Neural progenitor cell (in vitro differentiated cells): ENCODE measurements at regions not wholly inside any gene's neighbourhood (a gene's known extent, or its start where the extent isn't known, plus 50 kb on each side); places are given as distances from the start of the nearest gene placed in this dataset. TPM values are rescaled to one million over a fixed set of nuclear protein-coding genes. Genes with fewer than 3 reads are reported as not detected.

Source experiments
- DNase-seq: peaks from one replicate; pipeline ENCODE4 v3.0.0-alpha.2; 2016; ENCODE audit warnings: low spot score
- H2AFZ ChIP-seq: fragments of 200-600 bp; sonication (generic); replicated peaks from 2 replicates; pipeline ENCODE4 v1.6.1; 2016; ENCODE audit warnings: antibody characterized with exemption
- H3F3A ChIP-seq: fragments of 200-600 bp; sonication (generic); 2 replicates; pipeline ENCODE4 v1.6.1; 2016; ENCODE audit warnings: antibody characterized with exemption, low read depth
- H3K27ac ChIP-seq: fragments of 200-600 bp; sonication (generic); 2 replicates; pipeline ENCODE4 v1.5.1; 2016; ENCODE audit warnings: mild to moderate bottlenecking
- H3K27me3 ChIP-seq: fragments of 200-600 bp; sonication (generic); 2 replicates; pipeline ENCODE4 v1.6.1; 2016; ENCODE audit warnings: mild to moderate bottlenecking, moderate library complexity
- H3K36me3 ChIP-seq: fragments of 200-600 bp; sonication (generic); 2 replicates; pipeline ENCODE4 v1.5.1; 2016
- H3K4me1 ChIP-seq: fragments of 200-600 bp; sonication (generic); 2 replicates; pipeline ENCODE4 v1.6.1; 2016; ENCODE audit warnings: mixed run types
- H3K4me2 ChIP-seq: fragments of 200-600 bp; sonication (generic); 2 replicates; pipeline ENCODE4 v1.6.1; 2016
- H3K4me3 ChIP-seq: fragments of 200-600 bp; sonication (generic); 2 replicates; pipeline ENCODE4 v1.5.1; 2016
- H3K79me2 ChIP-seq: fragments of 200-600 bp; sonication (generic); 2 replicates; pipeline ENCODE4 v1.6.1; 2016; ENCODE audit warnings: low read depth
- H3K9ac ChIP-seq: fragments of 200-600 bp; sonication (generic); 2 replicates; pipeline ENCODE4 v1.6.1; 2016
- H3K9me3 ChIP-seq: fragments of 200-600 bp; sonication (generic); 2 replicates; pipeline ENCODE4 v1.5.1; 2016; ENCODE audit warnings: low read depth
- H4K20me1 ChIP-seq: fragments of 200-600 bp; sonication (generic); 2 replicates; pipeline ENCODE4 v1.6.1; 2016; ENCODE audit warnings: low read depth
- H3K27ac Mint-ChIP-seq: 3 replicates; pipeline ENCODE4 v1.8.0; 2021; ENCODE audit warnings: mixed read lengths
- H3K27me3 Mint-ChIP-seq: 2 replicates; pipeline ENCODE4 v1.8.0; 2022; ENCODE audit warnings: low read depth, mild to moderate bottlenecking, inconsistent platforms, moderate library complexity, mixed read lengths; ENCODE audit not compliant: insufficient read depth
- H3K36me3 Mint-ChIP-seq: 3 replicates; pipeline ENCODE4 v1.8.0; 2021; ENCODE audit warnings: mixed read lengths
- H3K4me1 Mint-ChIP-seq: 3 replicates; pipeline ENCODE4 v1.8.0; 2021; ENCODE audit warnings: mixed read lengths
- H3K4me3 Mint-ChIP-seq: 3 replicates; pipeline ENCODE4 v1.8.0; 2021; ENCODE audit warnings: mild to moderate bottlenecking, moderate library complexity, mixed read lengths
- H3K9me3 Mint-ChIP-seq: 3 replicates; pipeline ENCODE4 v1.8.0; 2020; ENCODE audit warnings: mixed read lengths
- EZH2 ChIP-seq: fragments of 200-600 bp; sonication (generic); IDR thresholded peaks from 2 replicates; pipeline ENCODE4 v1.6.1; 2017; ENCODE audit warnings: antibody characterized with exemption, mild to moderate bottlenecking, moderate library complexity
- EZH2phosphoT487 ChIP-seq: fragments of 200-600 bp; sonication (generic); IDR thresholded peaks from 2 replicates; pipeline ENCODE4 v1.6.1; 2017; ENCODE audit warnings: antibody characterized with exemption
- small RNA-seq: library from RNA; depleted of rRNA; stranded (forward); fragments of <200 nt; gene quantifications from one replicate; pipeline ENCODE3, GENCODE V24; 2015
- TF ChIP-seq, protein P1 (sequence below): fragments of 200-600 bp; sonication (generic); IDR thresholded peaks from 2 replicates; pipeline ENCODE4 v1.5.1; 2017; ENCODE audit warnings: antibody characterized with exemption, mild to moderate bottlenecking

DNA sequence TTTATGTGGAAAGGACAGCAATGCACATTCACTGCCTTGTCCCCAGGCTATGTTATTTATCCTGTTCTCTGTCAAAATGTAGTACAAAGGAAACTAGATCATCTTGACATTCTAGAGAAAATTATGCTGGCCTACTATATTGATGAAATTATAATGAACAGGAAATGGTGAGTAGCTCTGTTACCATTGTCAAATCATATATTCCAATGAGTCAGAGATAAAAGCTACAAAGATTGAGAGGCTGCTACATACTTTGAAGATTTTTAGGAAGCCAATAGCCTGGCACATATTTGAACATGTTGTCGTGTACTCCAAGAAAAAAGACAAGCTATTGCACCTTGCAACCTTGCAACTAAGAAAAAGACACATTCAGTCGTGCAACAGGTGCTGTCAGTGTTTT is 52.7 kb upstream of the TET2 start:
- no peaks in the 10 kb centered on the region for H3K4me1 Mint-ChIP-seq
- Histone ChIP-seq H3K4me1 (no peaks in the 10 kb centered on the region), H3K4me3 (no peak overlapping the region), H2AFZ (no peak overlapping the region), H3K9ac (no peak overlapping the region), H3K9me3 (peaks cover 7% of the 10 kb centered on the region), H3K36me3 (no peaks in the 10 kb centered on the region), H3K4me2 (no peak overlapping the region), H3K79me2 (no peaks in the 10 kb centered on the region), H3K27me3 (no peaks in the 10 kb centered on the region), H3K27ac (no peak overlapping the region), H3F3A (no peaks in the 10 kb centered on the region), H4K20me1 (no peaks in the 10 kb centered on the region)
- no peak overlapping the region for H3K27ac Mint-ChIP-seq
- TF ChIP-seq, protein P1, sequence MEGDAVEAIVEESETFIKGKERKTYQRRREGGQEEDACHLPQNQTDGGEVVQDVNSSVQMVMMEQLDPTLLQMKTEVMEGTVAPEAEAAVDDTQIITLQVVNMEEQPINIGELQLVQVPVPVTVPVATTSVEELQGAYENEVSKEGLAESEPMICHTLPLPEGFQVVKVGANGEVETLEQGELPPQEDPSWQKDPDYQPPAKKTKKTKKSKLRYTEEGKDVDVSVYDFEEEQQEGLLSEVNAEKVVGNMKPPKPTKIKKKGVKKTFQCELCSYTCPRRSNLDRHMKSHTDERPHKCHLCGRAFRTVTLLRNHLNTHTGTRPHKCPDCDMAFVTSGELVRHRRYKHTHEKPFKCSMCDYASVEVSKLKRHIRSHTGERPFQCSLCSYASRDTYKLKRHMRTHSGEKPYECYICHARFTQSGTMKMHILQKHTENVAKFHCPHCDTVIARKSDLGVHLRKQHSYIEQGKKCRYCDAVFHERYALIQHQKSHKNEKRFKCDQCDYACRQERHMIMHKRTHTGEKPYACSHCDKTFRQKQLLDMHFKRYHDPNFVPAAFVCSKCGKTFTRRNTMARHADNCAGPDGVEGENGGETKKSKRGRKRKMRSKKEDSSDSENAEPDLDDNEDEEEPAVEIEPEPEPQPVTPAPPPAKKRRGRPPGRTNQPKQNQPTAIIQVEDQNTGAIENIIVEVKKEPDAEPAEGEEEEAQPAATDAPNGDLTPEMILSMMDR, result no peak
- no peak for TF ChIP-seq EZH2phosphoT487
- TF ChIP-seq EZH2, result no peak
- H3K9me3 Mint-ChIP-seq, result no peaks in the 10 kb centered on the region
- peaks cover 2% of the 10 kb centered on the region for H3K27me3 Mint-ChIP-seq
- H3K4me3 Mint-ChIP-seq, result no peak overlapping the region
- no peak for DNase-seq
- no peaks in the 10 kb centered on the region for H3K36me3 Mint-ChIP-seq

Small RNA genes lying in the stretch of these regions (small RNA-seq; reads per million reads assigned to genes)
- gene AC096577.2, result not detected
- not detected for gene RNU6-351P
